K562 (cell line): ENCODE measurements at regions not wholly inside any gene's neighbourhood (a gene's known extent, or its start where the extent isn't known, plus 50 kb on each side); places are given as distances from the start of the nearest gene placed in this dataset.

ENCODE experiments used
- ATAC-seq: fragments of 200-7000 bp; cut with Tn5 transposase; 3 replicates; pipeline ENCODE4 v1.9.1; 2020; ENCODE audit warnings: moderate library complexity
- BruUV-seq: library from RNA; stranded (reverse); fragments of 400-500 nt; replicated peaks from 2 replicates; lab custom pipeline; 2021; lab: Mats Ljungman, UMichigan
- CTCF ChIA-PET: fragments of 300-600 bp; formaldehyde crosslinking; extraction: SDS; loops from one replicate; lab custom pipeline; 2021; ENCODE audit warnings: low intra/inter-chr PET ratio; lab: Yijun Ruan, JAX
- POLR2A ChIA-PET: fragments of 300-600, 350-650 bp; sonication (Branson Sonifier 250); formaldehyde crosslinking; extraction: SDS; loops from one replicate; lab custom pipeline; 2021; ENCODE audit warnings: antibody characterized with exemption, inconsistent platforms; lab: Yijun Ruan, JAX
- DNase-seq, 4 experiments: peaks; one replicate each; pipeline versions ENCODE4 v3.0.0 to v3.0.0-alpha.2; 2011 to 2018; ENCODE audit warnings: low spot score in 3 of 4, mixed read lengths in 3 of 4; ENCODE audit errors: extremely low read depth in 1 of 4
- FAIRE-seq: peaks from 2 replicates; lab custom pipeline; 2011; peaks lifted over from hg19 to GRCh38; lab: Jason Lieb, UNC
- H2AFZ ChIP-seq: 2 replicates; pipeline ENCODE4 v1.6.0; 2011; ENCODE audit warnings: low read depth, low read length, control low read depth, inconsistent platforms
- H3K27ac ChIP-seq: fragments of 200-600 bp; 3 replicates; pipeline ENCODE4 v1.8.0; 2011; ENCODE audit warnings: low read depth, mild to moderate bottlenecking, control low read depth, inconsistent platforms, low read length, moderate library complexity, mixed read lengths; ENCODE audit errors: extremely low read depth
- H3K27me3 ChIP-seq, 2 experiments: fragments of 300-600 bp in 1 of 2; 2 replicates in 1 of 2; 3 replicates in 1 of 2; pipeline versions ENCODE4 v1.6.0 to v1.8.0; 2011; ENCODE audit warnings: inconsistent platforms in 2 of 2, low read length in 2 of 2, mild to moderate bottlenecking in 1 of 2, mixed read lengths in 1 of 2, moderate library complexity in 1 of 2; ENCODE audit not compliant: control insufficient read depth in 2 of 2, insufficient read depth in 2 of 2
- H3K36me3 ChIP-seq: fragments of 300-600 bp; 3 replicates; pipeline ENCODE4 v1.8.0; 2011; ENCODE audit warnings: mild to moderate bottlenecking, low read length, inconsistent platforms; ENCODE audit not compliant: control insufficient read depth, insufficient read depth
- H3K4me1 ChIP-seq, 2 experiments: fragments of 200-600 bp in 1 of 2; replicated peaks in 1 of 2; 2 replicates in 1 of 2; 3 replicates in 1 of 2; pipeline versions ENCODE4 v1.5.1 to v1.8.0; 2011; ENCODE audit warnings: inconsistent platforms in 2 of 2, low read length in 2 of 2, mild to moderate bottlenecking in 1 of 2, mixed read lengths in 1 of 2, moderate library complexity in 1 of 2; ENCODE audit not compliant: control insufficient read depth in 2 of 2, insufficient read depth in 2 of 2
- H3K4me2 ChIP-seq: 2 replicates; pipeline ENCODE4 v1.6.1; 2011; ENCODE audit warnings: low read length, control low read depth, inconsistent platforms, mixed read lengths; ENCODE audit not compliant: insufficient read depth
- H3K4me3 ChIP-seq: fragments of 200-600 bp; sonication (generic), shearing (Covaris generic); 2 replicates; pipeline ENCODE4 v1.5.1; 2016; ENCODE audit warnings: control low read depth, inconsistent platforms
- H3K79me2 ChIP-seq: fragments of 200-600 bp; 3 replicates; pipeline ENCODE4 v1.8.0; 2011; ENCODE audit warnings: low read length, inconsistent platforms; ENCODE audit not compliant: control insufficient read depth, insufficient read depth
- H3K9ac ChIP-seq, 2 experiments: 2 replicates each; pipeline versions ENCODE4 v1.6.0 to v1.6.1; 2011; ENCODE audit warnings: low read depth in 2 of 2, low read length in 2 of 2, control low read depth in 1 of 2, inconsistent platforms in 1 of 2, mild to moderate bottlenecking in 1 of 2, mixed read lengths in 1 of 2; ENCODE audit not compliant: insufficient read depth in 1 of 2
- H3K9me1 ChIP-seq: one replicate; pipeline ENCODE4 v1.6.0; 2011; ENCODE audit warnings: inconsistent platforms, mild to moderate bottlenecking, low read length, moderate library complexity; ENCODE audit not compliant: control insufficient read depth, insufficient read depth
- H3K9me3 ChIP-seq: replicated peaks from 2 replicates; pipeline ENCODE4 v1.5.1; 2011; ENCODE audit warnings: low read depth, low read length, inconsistent platforms; ENCODE audit not compliant: control insufficient read depth, insufficient read depth
- H4K20me1 ChIP-seq: replicated peaks from 2 replicates; pipeline ENCODE4 v1.6.1; 2011; ENCODE audit warnings: low read length, inconsistent platforms, mixed read lengths; ENCODE audit not compliant: control insufficient read depth, insufficient read depth
- KDM5B ChIP-seq: fragments of 200-600 bp; sonication (generic); IDR thresholded peaks from 2 replicates; pipeline ENCODE4 v1.6.1; 2012; ENCODE audit warnings: low read depth, mild to moderate bottlenecking, moderate library complexity, low read length, control low read depth, inconsistent platforms; ENCODE audit not compliant: insufficient replicate concordance
- PHB ChIP-seq: fragments of 250-450 bp; sonication (Bioruptor Pico); IDR thresholded peaks from 2 replicates; pipeline ENCODE4 v1.5.0; 2021
- ZNF224 ChIP-seq: sonication (generic); formaldehyde crosslinking; IDR thresholded peaks from 2 replicates; pipeline ENCODE4 v1.8.0; 2022; ENCODE audit warnings: mild to moderate bottlenecking, missing genetic modification reagents
- WGBS: fragments of 100-300 bp; shearing (Covaris generic); methylation state at CpG from one replicate; pipeline ENCODE4 v1.1.6; 2016; ENCODE audit warnings: low coverage, mixed read lengths; ENCODE audit not compliant: insufficient coverage; ENCODE audit errors: missing lambda C conversion rate; 5-methylcytosine and 5-hydroxymethylcytosine counted together
- in situ Hi-C: fragments of 300-500 bp; cut with MboI; formaldehyde crosslinking; loops from 4 replicates; pipeline ENCODE4 v1.15.0; 2018; ENCODE audit warnings: inconsistent platforms, mixed read lengths
- intact Hi-C: fragments of 100-400 bp; cut with micrococcal nuclease; formaldehyde crosslinking; loops from 2 replicates; pipeline ENCODE4 v1.14.2; 2022
- TF ChIP-seq, protein P1 (sequence below): fragments of 450-650 bp; IDR thresholded peaks from 2 replicates; pipeline ENCODE4 v1.6.1; 2016; ENCODE audit warnings: antibody characterized with exemption

DNA sequence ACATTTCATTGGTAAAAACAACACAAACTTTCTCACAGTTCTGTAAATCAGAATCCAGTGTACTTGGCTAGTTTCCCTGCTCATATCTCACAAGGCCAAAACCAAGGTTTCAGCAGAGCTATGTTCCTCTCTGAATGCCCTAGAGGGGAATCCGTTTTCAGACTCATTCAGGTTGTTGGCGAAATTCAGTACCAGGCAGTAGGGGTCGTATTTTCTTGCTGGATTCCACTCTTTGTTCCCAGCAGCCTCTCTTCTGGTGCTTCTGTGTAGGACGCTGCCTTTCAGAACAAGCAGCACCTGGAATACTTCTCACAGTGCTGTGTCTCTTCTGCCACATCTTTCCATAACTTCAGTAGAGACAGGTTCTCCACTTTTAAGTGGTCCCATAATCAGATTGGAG lies 351.9 kb downstream of the PCDH18 start:
- BruUV-seq, result no TSS peak
- H3K9me3 ChIP-seq, result no peaks in the 10 kb centered on the region; the same call in 1 of the 2 replicates
- no peak overlapping the region for H3K9ac ChIP-seq
- 0% methylated on average over 4 of the region's 4 CpGs for WGBS
- FAIRE-seq (no peak), DNase-seq (no peak), ATAC-seq (no peak)
- intact Hi-C loops, result no loop called here
- no peaks in the 10 kb centered on the region for H3K27me3 ChIP-seq
- H3K36me3 ChIP-seq, result no peaks in the 10 kb centered on the region
- POLR2A ChIA-PET, result no interaction called here
- H3K9me1 ChIP-seq, result no peaks in the 10 kb centered on the region
- H4K20me1 ChIP-seq, result no peaks in the 10 kb centered on the region
- H3K4me1 ChIP-seq, result no peaks in the 10 kb centered on the region
- H3K27ac ChIP-seq, result no peak overlapping the region
- H3K4me3 ChIP-seq, result no peak overlapping the region
- TF ChIP-seq ZNF224 (CRISPR knock-in tag) (no peak), KDM5B (no peak)
- TF ChIP-seq, all 486 proteins: peak for 0
- Histone ChIP-seq H2AFZ (no peak overlapping the region), H3K79me2 (no peaks in the 10 kb centered on the region), H3K4me2 (no peak overlapping the region)
- CTCF ChIA-PET, result no interaction called here
- in situ Hi-C loops, result no loop called here

DNA sequence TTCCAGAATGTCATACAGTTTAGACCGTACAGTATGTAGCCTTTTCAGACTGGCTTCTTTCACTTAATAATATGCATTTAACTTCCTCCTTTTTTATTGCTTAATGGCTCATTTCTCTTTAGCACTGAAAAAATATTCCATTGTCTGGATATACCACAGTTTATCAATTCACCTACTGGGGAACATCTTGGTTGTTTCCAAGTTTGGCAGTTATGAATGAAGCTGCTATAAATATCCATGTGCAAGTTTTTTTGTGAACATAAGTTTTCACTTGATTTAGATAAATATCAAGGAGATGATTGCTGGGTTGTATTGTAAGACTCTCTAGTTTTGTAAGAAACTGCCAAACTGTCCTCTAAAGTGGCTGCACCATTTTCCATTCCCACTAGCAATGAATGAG lies 375.5 kb downstream of the PCDH18 start:
- intact Hi-C loops, result no loop called here
- POLR2A ChIA-PET, result no interaction called here
- Histone ChIP-seq H2AFZ (no peak overlapping the region), H3K9ac (no peak overlapping the region), H3K79me2 (no peaks in the 10 kb centered on the region)
- ATAC-seq, result no peak
- in situ Hi-C loops, result no loop called here
- BruUV-seq, result no TSS peak
- TF ChIP-seq, protein P1, sequence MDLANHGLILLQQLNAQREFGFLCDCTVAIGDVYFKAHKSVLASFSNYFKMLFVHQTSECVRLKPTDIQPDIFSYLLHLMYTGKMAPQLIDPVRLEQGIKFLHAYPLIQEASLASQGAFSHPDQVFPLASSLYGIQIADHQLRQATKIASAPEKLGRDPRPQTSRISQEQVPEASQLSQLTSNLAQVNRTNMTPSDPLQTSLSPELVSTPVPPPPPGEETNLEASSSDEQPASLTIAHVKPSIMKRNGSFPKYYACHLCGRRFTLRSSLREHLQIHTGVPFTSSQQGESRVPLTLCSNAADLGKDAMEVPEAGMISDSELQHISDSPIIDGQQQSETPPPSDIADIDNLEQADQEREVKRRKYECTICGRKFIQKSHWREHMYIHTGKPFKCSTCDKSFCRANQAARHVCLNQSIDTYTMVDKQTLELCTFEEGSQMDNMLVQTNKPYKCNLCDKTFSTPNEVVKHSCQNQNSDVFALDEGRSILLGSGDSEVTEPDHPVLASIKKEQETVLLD, result no peak
- TF ChIP-seq PHB, result no peak
- TF ChIP-seq, all 486 proteins: peak for 0
- DNase-seq, result no peak
- H3K9me1 ChIP-seq, result no peaks in the 10 kb centered on the region
- no peaks in the 10 kb centered on the region for H3K4me1 ChIP-seq
- no peaks in the 10 kb centered on the region for H3K27me3 ChIP-seq
- FAIRE-seq, result no peak
- no peak overlapping the region for H3K4me2 ChIP-seq
- H3K4me3 ChIP-seq, result no peak overlapping the region
- CTCF ChIA-PET, result no interaction called here
- no peaks in the 10 kb centered on the region for H3K36me3 ChIP-seq
- 0% methylated on average over 1 of the region's 1 CpG for WGBS
- H4K20me1 ChIP-seq, result no peaks in the 10 kb centered on the region
- no peak overlapping the region for H3K27ac ChIP-seq
- H3K9me3 ChIP-seq, result no peaks in the 10 kb centered on the region
